Neural cell (in vitro differentiated cells): ENCODE measurements at regions not wholly inside any gene's neighbourhood (a gene's known extent, or its start where the extent isn't known, plus 50 kb on each side); places are given as distances from the start of the nearest gene placed in this dataset.

ENCODE experiments used
- H2AFZ ChIP-seq: fragments of 200-600, 300-800 bp; sonication (generic), shearing (Covaris generic); 2 replicates; pipeline ENCODE4 v1.6.0; 2014; ENCODE audit warnings: low read depth, mild to moderate bottlenecking, antibody characterized with exemption, low read length, moderate library complexity
- H3F3A ChIP-seq: fragments of 200-600 bp; shearing (Covaris generic); 2 replicates; pipeline ENCODE4 v1.6.1; 2016; ENCODE audit warnings: mild to moderate bottlenecking, moderate library complexity, mixed read lengths, antibody characterized with exemption, low read length; ENCODE audit not compliant: insufficient read depth, poor library complexity, severe bottlenecking
- H3K27ac ChIP-seq: fragments of 200-600, 300-800 bp; sonication (generic), shearing (Covaris generic); 2 replicates; pipeline ENCODE4 v1.5.1; 2014; ENCODE audit warnings: mild to moderate bottlenecking, low read length, moderate library complexity
- H3K27me3 ChIP-seq: fragments of 300-800, 200-600 bp; sonication (generic), shearing (Covaris generic); 2 replicates; pipeline ENCODE4 v1.6.0; 2014; ENCODE audit warnings: mild to moderate bottlenecking, low read depth, low read length, moderate library complexity; ENCODE audit not compliant: insufficient read depth
- H3K36me3 ChIP-seq: fragments of 300-800, 200-600 bp; sonication (generic), shearing (Covaris generic); 2 replicates; pipeline ENCODE4 v1.5.1; 2014; ENCODE audit warnings: mild to moderate bottlenecking, antibody characterized with exemption, low read length, moderate library complexity; ENCODE audit not compliant: insufficient read depth
- H3K4me2 ChIP-seq: fragments of 300-800, 200-600 bp; sonication (generic), shearing (Covaris generic); 2 replicates; pipeline ENCODE4 v1.6.0; 2014; ENCODE audit warnings: mild to moderate bottlenecking, low read length
- H3K4me3 ChIP-seq: fragments of 300-800, 200-600 bp; sonication (generic), shearing (Covaris generic); 2 replicates; pipeline ENCODE4 v1.5.1; 2014; ENCODE audit warnings: mild to moderate bottlenecking, low read length, moderate library complexity
- H3K79me2 ChIP-seq: fragments of 200-600 bp; shearing (Covaris generic); replicated peaks from 2 replicates; pipeline ENCODE4 v1.6.0; 2014; ENCODE audit warnings: mild to moderate bottlenecking, low read length, moderate library complexity; ENCODE audit not compliant: insufficient read depth
- H3K9ac ChIP-seq: fragments of 300-800, 200-600 bp; sonication (generic), shearing (Covaris generic); 2 replicates; pipeline ENCODE4 v1.6.1; 2016; ENCODE audit warnings: mild to moderate bottlenecking, low read length, mixed read lengths
- H3K9me2 ChIP-seq: fragments of 200-600 bp; shearing (Covaris generic); 2 replicates; pipeline ENCODE4 v1.6.1; 2016; ENCODE audit warnings: mild to moderate bottlenecking, low read length, mixed read lengths; ENCODE audit not compliant: insufficient read depth
- H3K9me3 ChIP-seq: fragments of 200-600, 300-800 bp; sonication (generic), shearing (Covaris generic); 2 replicates; pipeline ENCODE4 v1.6.1; 2016; ENCODE audit warnings: mild to moderate bottlenecking, mixed run types, low read length, moderate library complexity, mixed read lengths
- H4K20me1 ChIP-seq: fragments of 200-600 bp; shearing (Covaris generic); 2 replicates; pipeline ENCODE4 v1.6.1; 2016; ENCODE audit warnings: mild to moderate bottlenecking, mixed run types; ENCODE audit not compliant: insufficient read depth
- CTCF ChIP-seq: fragments of 450-650 bp; IDR thresholded peaks from 2 replicates; pipeline ENCODE4 v1.5.1; 2014; ENCODE audit warnings: antibody characterized with exemption, mild to moderate bottlenecking, moderate library complexity; ENCODE audit not compliant: poor library complexity, severe bottlenecking
- EP300 ChIP-seq: fragments of 450-650 bp; conservative IDR thresholded peaks from 2 replicates; pipeline ENCODE4 v1.6.1; 2014; ENCODE audit warnings: antibody characterized with exemption, mild to moderate bottlenecking, moderate library complexity; ENCODE audit not compliant: poor library complexity, severe bottlenecking
- EZH2 ChIP-seq: fragments of 200-600, 300-800 bp; shearing (Covaris generic), sonication (generic); IDR thresholded peaks from 2 replicates; pipeline ENCODE4 v1.6.1; 2014; ENCODE audit warnings: antibody characterized with exemption, low read length, borderline replicate concordance, mild to moderate bottlenecking; ENCODE audit not compliant: insufficient read depth, poor library complexity, severe bottlenecking
- MXI1 ChIP-seq: fragments of 450-650 bp; conservative IDR thresholded peaks from 2 replicates; pipeline ENCODE4 v1.6.1; 2014; ENCODE audit warnings: antibody characterized with exemption, mild to moderate bottlenecking; ENCODE audit not compliant: poor library complexity, severe bottlenecking
- POLR2AphosphoS5 ChIP-seq: IDR thresholded peaks from 2 replicates; pipeline ENCODE4 v1.6.1; 2012
- RAD21 ChIP-seq: fragments of 450-650 bp; conservative IDR thresholded peaks from 2 replicates; pipeline ENCODE4 v1.6.1; 2014; ENCODE audit warnings: antibody characterized with exemption, mild to moderate bottlenecking, moderate library complexity
- REST ChIP-seq: IDR thresholded peaks from 2 replicates; pipeline ENCODE4 v1.6.1; 2012; ENCODE audit warnings: borderline replicate concordance
- SMC3 ChIP-seq: fragments of 450-650 bp; conservative IDR thresholded peaks from 2 replicates; pipeline ENCODE4 v1.6.1; 2014; ENCODE audit warnings: antibody characterized with exemption, mild to moderate bottlenecking, moderate library complexity; ENCODE audit not compliant: poor library complexity
- TAF1 ChIP-seq: IDR thresholded peaks from 2 replicates; pipeline ENCODE4 v1.6.1; 2012; ENCODE audit warnings: low read depth

- H3K9me2 ChIP-seq: no peaks in the 10 kb centered on the region
- TF ChIP-seq TAF1 (no peak), REST (no peak), SMC3 (no peak), POLR2AphosphoS5 (no peak), EZH2 (no peak)
- peaks cover 37% of the 10 kb centered on the region for H3K27me3 ChIP-seq
- H3K9ac ChIP-seq: peak overlapping the region; percentile 51
- H3K9me3 ChIP-seq: peaks cover 4% of the 10 kb centered on the region
- no peaks in the 10 kb centered on the region for H3K79me2 ChIP-seq
- peak overlapping the region; percentile 65 for H3K4me3 ChIP-seq
- H3K27ac ChIP-seq: no peak overlapping the region
- H3K36me3 ChIP-seq: no peaks in the 10 kb centered on the region
- H2AFZ ChIP-seq: no peak overlapping the region
- no peak overlapping the region for H3K4me2 ChIP-seq
- H4K20me1 ChIP-seq: no peaks in the 10 kb centered on the region
- H3F3A ChIP-seq: no peaks in the 10 kb centered on the region
Measured at GRCh38 chr15:29968099-29968894, 114.5 kb upstream of the GOLGA8J start.

GRCh38 chr15:29962407-29962806 lies 120.3 kb upstream of the GOLGA8J start:
- Histone ChIP-seq H3K9me2 (no peaks in the 10 kb centered on the region), H3K4me2 (no peak overlapping the region), H4K20me1 (no peaks in the 10 kb centered on the region), H3F3A (no peaks in the 10 kb centered on the region), H3K27ac (no peak overlapping the region), H3K4me3 (no peak overlapping the region), H3K27me3 (peaks cover 10% of the 10 kb centered on the region), H3K9ac (no peak overlapping the region), H3K9me3 (no peaks in the 10 kb centered on the region), H2AFZ (no peak overlapping the region), H3K36me3 (no peaks in the 10 kb centered on the region), H3K79me2 (no peaks in the 10 kb centered on the region)
- TF ChIP-seq MXI1 (no peak), POLR2AphosphoS5 (no peak), SMC3 (no peak), RAD21 (no peak), EP300 (no peak), REST (no peak), EZH2 (no peak), TAF1 (no peak), CTCF (no peak)
